ENCODE measurements at regions not wholly inside any gene's neighbourhood (a gene's known extent, or its start where the extent isn't known, plus 50 kb on each side); places are given as distances from the start of the nearest gene placed in this dataset.
"Not testable (repeated sequence)": the region's sequence is repeated elsewhere in the genome, so short reads cannot be mapped to it uniquely, and the experiment has no call there.

GRCh38 chr11:96585944-96586880 is 196.4 kb downstream of the JRKL start:
- POLR2A ChIA-PET; H3K36me3 ChIP-seq (ENCODE audit: control insufficient read depth in 4 of 4, insufficient read depth in 4 of 4, low read length in 3 of 4); H3K4me3 ChIP-seq (ENCODE audit: control insufficient read depth in 1 of 7, extremely low read depth in 1 of 7, insufficient read depth in 4 of 7, low read depth in 2 of 7, low read length in 6 of 7); CTCF ChIA-PET; H3K27me3 ChIP-seq (replicated peaks in 2 of 5; ENCODE audit: control insufficient read depth in 4 of 5, insufficient read depth in 5 of 5, low read length in 4 of 5); H3K4me1 ChIP-seq (ENCODE audit: control extremely low read depth in 1 of 4, control insufficient read depth in 4 of 4, insufficient read depth in 4 of 4, low read length in 3 of 4); H3K27ac ChIP-seq (ENCODE audit: insufficient read depth in 1 of 2, low read depth in 1 of 2, low read length in 2 of 2, poor library complexity in 1 of 2, severe bottlenecking in 2 of 2); DNase-seq; H3K9me3 ChIP-seq (ENCODE audit: control extremely low read depth in 1 of 5, control insufficient read depth in 4 of 5, insufficient read depth in 2 of 5, low read depth in 1 of 5, low read length in 4 of 5): not testable (repeated sequence)
- 83% methylated on average over 1 of the region's 2 CpGs for WGBS (ENCODE audit: insufficient coverage)

GRCh38 chr11:96588793-96589192 is 199.0 kb downstream of the JRKL start:
- CTCF ChIA-PET; H3K4me1 ChIP-seq (ENCODE audit: control extremely low read depth in 1 of 4, control insufficient read depth in 4 of 4, insufficient read depth in 4 of 4, low read length in 3 of 4); POLR2A ChIA-PET; H3K9me3 ChIP-seq (ENCODE audit: control extremely low read depth in 1 of 5, control insufficient read depth in 4 of 5, insufficient read depth in 2 of 5, low read depth in 1 of 5, low read length in 4 of 5); H3K4me3 ChIP-seq (ENCODE audit: control insufficient read depth in 1 of 7, extremely low read depth in 1 of 7, insufficient read depth in 4 of 7, low read depth in 2 of 7, low read length in 6 of 7); H3K27me3 ChIP-seq (replicated peaks in 2 of 5; ENCODE audit: control insufficient read depth in 4 of 5, insufficient read depth in 5 of 5, low read length in 4 of 5); H3K27ac ChIP-seq (ENCODE audit: insufficient read depth in 1 of 2, low read depth in 1 of 2, low read length in 2 of 2, poor library complexity in 1 of 2, severe bottlenecking in 2 of 2); H3K36me3 ChIP-seq (ENCODE audit: control insufficient read depth in 4 of 4, insufficient read depth in 4 of 4, low read length in 3 of 4); DNase-seq: not testable (repeated sequence)
- WGBS (ENCODE audit: insufficient coverage): 77% methylated on average over 4 of the region's 4 CpGs

GRCh38 chr11:96595011-96595410 is 205.2 kb downstream of the JRKL start:
- Histone ChIP-seq H3K36me3 (ENCODE audit: control insufficient read depth in 4 of 4, insufficient read depth in 4 of 4, low read length in 3 of 4) (no peaks in the 10 kb centered on the region), H3K27me3 (replicated peaks in 2 of 5; ENCODE audit: control insufficient read depth in 4 of 5, insufficient read depth in 5 of 5, low read length in 4 of 5) (peaks cover 0 to 2% (median 0%) of the 10 kb centered on the region in 5 experiments), H3K4me3 (ENCODE audit: control insufficient read depth in 1 of 7, extremely low read depth in 1 of 7, insufficient read depth in 4 of 7, low read depth in 2 of 7, low read length in 6 of 7) (no peak overlapping the region), H3K9me3 (ENCODE audit: control extremely low read depth in 1 of 5, control insufficient read depth in 4 of 5, insufficient read depth in 2 of 5, low read depth in 1 of 5, low read length in 4 of 5) (no peaks in the 10 kb centered on the region), H3K27ac (ENCODE audit: insufficient read depth in 1 of 2, low read depth in 1 of 2, low read length in 2 of 2, poor library complexity in 1 of 2, severe bottlenecking in 2 of 2) (no peak overlapping the region), H3K4me1 (ENCODE audit: control extremely low read depth in 1 of 4, control insufficient read depth in 4 of 4, insufficient read depth in 4 of 4, low read length in 3 of 4) (no peaks in the 10 kb centered on the region)
- ChIA-PET POLR2A (no interaction called here), CTCF (no interaction called here)
- no peak for DNase-seq
- 89% methylated on average over 2 of the region's 4 CpGs for WGBS (ENCODE audit: insufficient coverage)

- Histone ChIP-seq H3K27me3 (replicated peaks in 2 of 5; ENCODE audit: control insufficient read depth in 4 of 5, insufficient read depth in 5 of 5, low read length in 4 of 5) (no peaks in the 10 kb centered on the region), H3K4me1 (ENCODE audit: control extremely low read depth in 1 of 4, control insufficient read depth in 4 of 4, insufficient read depth in 4 of 4, low read length in 3 of 4) (no peaks in the 10 kb centered on the region), H3K9me3 (ENCODE audit: control extremely low read depth in 1 of 5, control insufficient read depth in 4 of 5, insufficient read depth in 2 of 5, low read depth in 1 of 5, low read length in 4 of 5) (no peaks in the 10 kb centered on the region), H3K27ac (ENCODE audit: insufficient read depth in 1 of 2, low read depth in 1 of 2, low read length in 2 of 2, poor library complexity in 1 of 2, severe bottlenecking in 2 of 2) (no peak overlapping the region), H3K36me3 (ENCODE audit: control insufficient read depth in 4 of 4, insufficient read depth in 4 of 4, low read length in 3 of 4) (no peaks in the 10 kb centered on the region), H3K4me3 (ENCODE audit: control insufficient read depth in 1 of 7, extremely low read depth in 1 of 7, insufficient read depth in 4 of 7, low read depth in 2 of 7, low read length in 6 of 7) (no peak overlapping the region)
- ChIA-PET CTCF (no interaction called here), POLR2A (no interaction called here)
- 100% methylated on average over 1 of the region's 4 CpGs for WGBS (ENCODE audit: insufficient coverage)
- DNase-seq: no peak
Observed at GRCh38 chr11:96607864-96608558, 218.2 kb downstream of the JRKL start.

GRCh38 chr11:96614101-96614500 is 224.3 kb downstream of the JRKL start:
- POLR2A ChIA-PET: no interaction called here
- Histone ChIP-seq H3K4me1 (ENCODE audit: control extremely low read depth in 1 of 4, control insufficient read depth in 4 of 4, insufficient read depth in 4 of 4, low read length in 3 of 4) (no peaks in the 10 kb centered on the region), H3K9me3 (ENCODE audit: control extremely low read depth in 1 of 5, control insufficient read depth in 4 of 5, insufficient read depth in 2 of 5, low read depth in 1 of 5, low read length in 4 of 5) (no peaks in the 10 kb centered on the region), H3K27ac (ENCODE audit: insufficient read depth in 1 of 2, low read depth in 1 of 2, low read length in 2 of 2, poor library complexity in 1 of 2, severe bottlenecking in 2 of 2) (no peak overlapping the region), H3K4me3 (ENCODE audit: control insufficient read depth in 1 of 7, extremely low read depth in 1 of 7, insufficient read depth in 4 of 7, low read depth in 2 of 7, low read length in 6 of 7) (no peak overlapping the region), H3K36me3 (ENCODE audit: control insufficient read depth in 4 of 4, insufficient read depth in 4 of 4, low read length in 3 of 4) (no peaks in the 10 kb centered on the region), H3K27me3 (replicated peaks in 2 of 5; ENCODE audit: control insufficient read depth in 4 of 5, insufficient read depth in 5 of 5, low read length in 4 of 5) (no peaks in the 10 kb centered on the region)
- CTCF ChIA-PET: no interaction called here
- DNase-seq: no peak
- 100% methylated on average over 3 of the region's 4 CpGs for WGBS (ENCODE audit: insufficient coverage)

GRCh38 chr11:96614846-96615245 is 225.0 kb downstream of the JRKL start:
- DNase-seq: no peak
- Histone ChIP-seq H3K4me1 (ENCODE audit: control extremely low read depth in 1 of 4, control insufficient read depth in 4 of 4, insufficient read depth in 4 of 4, low read length in 3 of 4) (no peaks in the 10 kb centered on the region), H3K27me3 (replicated peaks in 2 of 5; ENCODE audit: control insufficient read depth in 4 of 5, insufficient read depth in 5 of 5, low read length in 4 of 5) (no peaks in the 10 kb centered on the region), H3K27ac (ENCODE audit: insufficient read depth in 1 of 2, low read depth in 1 of 2, low read length in 2 of 2, poor library complexity in 1 of 2, severe bottlenecking in 2 of 2) (no peak overlapping the region), H3K4me3 (ENCODE audit: control insufficient read depth in 1 of 7, extremely low read depth in 1 of 7, insufficient read depth in 4 of 7, low read depth in 2 of 7, low read length in 6 of 7) (no peak overlapping the region), H3K36me3 (ENCODE audit: control insufficient read depth in 4 of 4, insufficient read depth in 4 of 4, low read length in 3 of 4) (no peaks in the 10 kb centered on the region), H3K9me3 (ENCODE audit: control extremely low read depth in 1 of 5, control insufficient read depth in 4 of 5, insufficient read depth in 2 of 5, low read depth in 1 of 5, low read length in 4 of 5) (no peaks in the 10 kb centered on the region)
- CTCF ChIA-PET: no interaction called here
- POLR2A ChIA-PET: no interaction called here
- WGBS (ENCODE audit: insufficient coverage): 84% methylated on average over 4 of the region's 4 CpGs

GRCh38 chr11:96620464-96621044 is 230.7 kb downstream of the JRKL start:
- peak in 1 of 3 donors; percentile 11 for DNase-seq
- ChIA-PET CTCF (no interaction called here), POLR2A (no interaction called here)
- H3K4me3 ChIP-seq (ENCODE audit: control insufficient read depth in 1 of 7, extremely low read depth in 1 of 7, insufficient read depth in 4 of 7, low read depth in 2 of 7, low read length in 6 of 7): no peak overlapping the region
- H3K4me1 ChIP-seq (ENCODE audit: control extremely low read depth in 1 of 4, control insufficient read depth in 4 of 4, insufficient read depth in 4 of 4, low read length in 3 of 4): no peaks in the 10 kb centered on the region
- no peak overlapping the region for H3K27ac ChIP-seq (ENCODE audit: insufficient read depth in 1 of 2, low read depth in 1 of 2, low read length in 2 of 2, poor library complexity in 1 of 2, severe bottlenecking in 2 of 2)
- WGBS (ENCODE audit: insufficient coverage): no CpG with 5 or more reads among the region's 1 CpG
- H3K27me3 ChIP-seq (replicated peaks in 2 of 5; ENCODE audit: control insufficient read depth in 4 of 5, insufficient read depth in 5 of 5, low read length in 4 of 5): no peaks in the 10 kb centered on the region
- no peaks in the 10 kb centered on the region for H3K36me3 ChIP-seq (ENCODE audit: control insufficient read depth in 4 of 4, insufficient read depth in 4 of 4, low read length in 3 of 4)
- H3K9me3 ChIP-seq (ENCODE audit: control extremely low read depth in 1 of 5, control insufficient read depth in 4 of 5, insufficient read depth in 2 of 5, low read depth in 1 of 5, low read length in 4 of 5): no peaks in the 10 kb centered on the region

Measured in common myeloid progenitor, CD34-positive (primary cell).